DOHH2 (cell line): ENCODE measurements at regions not wholly inside any gene's neighbourhood (a gene's known extent, or its start where the extent isn't known, plus 50 kb on each side); places are given as distances from the start of the nearest gene placed in this dataset.

ENCODE experiments used
- H3F3A ChIP-seq: fragments of 200-600 bp; sonication (generic), shearing (Covaris generic); 2 replicates; pipeline ENCODE4 v1.6.0; 2016; ENCODE audit warnings: antibody characterized with exemption, mild to moderate bottlenecking; ENCODE audit not compliant: control insufficient read depth, insufficient read depth
- H3K27ac ChIP-seq: fragments of 200-600 bp; sonication (generic); 2 replicates; pipeline ENCODE4 v1.5.1; 2014; ENCODE audit warnings: low read depth, mild to moderate bottlenecking, low read length, moderate library complexity
- H3K27me3 ChIP-seq: fragments of 200-600 bp; sonication (generic); 2 replicates; pipeline ENCODE4 v1.6.1; 2014; ENCODE audit warnings: mild to moderate bottlenecking, low read length, mixed read lengths; ENCODE audit not compliant: control insufficient read depth
- H3K36me3 ChIP-seq: fragments of 200-600 bp; sonication (generic); 2 replicates; pipeline ENCODE4 v1.6.1; 2014; ENCODE audit warnings: mild to moderate bottlenecking, low read length, moderate library complexity, mixed read lengths; ENCODE audit not compliant: control insufficient read depth
- H3K4me1 ChIP-seq: fragments of 200-600 bp; sonication (generic); 2 replicates; pipeline ENCODE4 v1.6.1; 2014; ENCODE audit warnings: mild to moderate bottlenecking, low read length, mixed read lengths; ENCODE audit not compliant: control insufficient read depth
- H3K4me2 ChIP-seq: fragments of 200-600 bp; sonication (generic); 2 replicates; pipeline ENCODE4 v1.6.0; 2014; ENCODE audit warnings: mild to moderate bottlenecking, low read length, moderate library complexity
- H3K4me3 ChIP-seq: fragments of 200-600 bp; sonication (generic); 2 replicates; pipeline ENCODE4 v1.5.1; 2014; ENCODE audit warnings: mild to moderate bottlenecking, low read length, mixed read lengths
- H3K79me2 ChIP-seq: fragments of 200-600 bp; sonication (generic); 2 replicates; pipeline ENCODE4 v1.6.1; 2014; ENCODE audit warnings: mild to moderate bottlenecking, low read length, mixed read lengths; ENCODE audit not compliant: control insufficient read depth
- H3K9me2 ChIP-seq: fragments of 200-600 bp; sonication (generic); replicated peaks from 2 replicates; pipeline ENCODE4 v1.6.1; 2014; ENCODE audit warnings: mild to moderate bottlenecking, low read length, mixed read lengths; ENCODE audit not compliant: control insufficient read depth
- H3K9me3 ChIP-seq: fragments of 200-600 bp; sonication (generic); 2 replicates; pipeline ENCODE4 v1.6.1; 2014; ENCODE audit warnings: antibody characterized with exemption, low read length, mixed read lengths; ENCODE audit not compliant: control insufficient read depth, insufficient read depth
- H4K20me1 ChIP-seq: fragments of 200-600 bp; sonication (generic); 2 replicates; pipeline ENCODE4 v1.6.0; 2014; ENCODE audit warnings: low read depth, mild to moderate bottlenecking, antibody characterized with exemption, low read length, moderate library complexity; ENCODE audit not compliant: control insufficient read depth, insufficient read depth
- EZH2phosphoT487 ChIP-seq: fragments of 200-600 bp; sonication (generic); IDR thresholded peaks from 2 replicates; pipeline ENCODE4 v1.6.1; 2017; ENCODE audit warnings: borderline replicate concordance, mild to moderate bottlenecking, antibody characterized with exemption, low read length, moderate library complexity, mixed read lengths
- TF ChIP-seq, protein P1 (sequence below): fragments of 200-600 bp; sonication (generic); IDR thresholded peaks from one replicate; pipeline ENCODE4 v1.5.1; 2014; ENCODE audit warnings: antibody characterized with exemption, mild to moderate bottlenecking, low read depth, low read length; ENCODE audit not compliant: poor library complexity, severe bottlenecking

- Histone ChIP-seq H3K36me3 (no peaks in the 10 kb centered on the region), H3K4me1 (no peaks in the 10 kb centered on the region), H3K27ac (no peak overlapping the region), H3K79me2 (no peaks in the 10 kb centered on the region), H3F3A (no peaks in the 10 kb centered on the region), H3K9me3 (no peaks in the 10 kb centered on the region), H3K9me2 (no peaks in the 10 kb centered on the region), H3K27me3 (no peaks in the 10 kb centered on the region), H4K20me1 (no peaks in the 10 kb centered on the region), H3K4me3 (no peak overlapping the region), H3K4me2 (no peak overlapping the region)
- no peak for TF ChIP-seq EZH2phosphoT487
- TF ChIP-seq, protein P1, sequence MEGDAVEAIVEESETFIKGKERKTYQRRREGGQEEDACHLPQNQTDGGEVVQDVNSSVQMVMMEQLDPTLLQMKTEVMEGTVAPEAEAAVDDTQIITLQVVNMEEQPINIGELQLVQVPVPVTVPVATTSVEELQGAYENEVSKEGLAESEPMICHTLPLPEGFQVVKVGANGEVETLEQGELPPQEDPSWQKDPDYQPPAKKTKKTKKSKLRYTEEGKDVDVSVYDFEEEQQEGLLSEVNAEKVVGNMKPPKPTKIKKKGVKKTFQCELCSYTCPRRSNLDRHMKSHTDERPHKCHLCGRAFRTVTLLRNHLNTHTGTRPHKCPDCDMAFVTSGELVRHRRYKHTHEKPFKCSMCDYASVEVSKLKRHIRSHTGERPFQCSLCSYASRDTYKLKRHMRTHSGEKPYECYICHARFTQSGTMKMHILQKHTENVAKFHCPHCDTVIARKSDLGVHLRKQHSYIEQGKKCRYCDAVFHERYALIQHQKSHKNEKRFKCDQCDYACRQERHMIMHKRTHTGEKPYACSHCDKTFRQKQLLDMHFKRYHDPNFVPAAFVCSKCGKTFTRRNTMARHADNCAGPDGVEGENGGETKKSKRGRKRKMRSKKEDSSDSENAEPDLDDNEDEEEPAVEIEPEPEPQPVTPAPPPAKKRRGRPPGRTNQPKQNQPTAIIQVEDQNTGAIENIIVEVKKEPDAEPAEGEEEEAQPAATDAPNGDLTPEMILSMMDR, result no peak
These were observed 279.4 kb upstream of the ELAC2 start for GRCh38 chr17:13297183-13297582.

- Histone ChIP-seq H3K27ac (no peak overlapping the region), H4K20me1 (no peaks in the 10 kb centered on the region), H3K9me2 (no peaks in the 10 kb centered on the region), H3K27me3 (no peaks in the 10 kb centered on the region), H3F3A (no peaks in the 10 kb centered on the region), H3K4me2 (no peak overlapping the region), H3K4me1 (no peaks in the 10 kb centered on the region), H3K9me3 (no peaks in the 10 kb centered on the region), H3K36me3 (no peaks in the 10 kb centered on the region), H3K79me2 (no peaks in the 10 kb centered on the region), H3K4me3 (no peak overlapping the region)
- TF ChIP-seq, protein P1, result no peak
- TF ChIP-seq EZH2phosphoT487, result no peak
These were observed 275.6 kb upstream of the ELAC2 start for GRCh38 chr17:13293421-13293820.

GRCh38 chr17:13292291-13292690 lies 274.5 kb upstream of the ELAC2 start:
- no peaks in the 10 kb centered on the region for H3K4me1 ChIP-seq
- H3K9me3 ChIP-seq, result no peaks in the 10 kb centered on the region
- H3K36me3 ChIP-seq, result no peaks in the 10 kb centered on the region
- no peak overlapping the region for H3K4me2 ChIP-seq
- no peaks in the 10 kb centered on the region for H3F3A ChIP-seq
- H3K4me3 ChIP-seq, result no peak overlapping the region
- H3K27ac ChIP-seq, result no peak overlapping the region
- H3K79me2 ChIP-seq, result no peaks in the 10 kb centered on the region
- no peaks in the 10 kb centered on the region for H3K27me3 ChIP-seq
- no peaks in the 10 kb centered on the region for H4K20me1 ChIP-seq
- TF ChIP-seq, protein P1, result no peak
- TF ChIP-seq EZH2phosphoT487, result no peak
- H3K9me2 ChIP-seq, result no peaks in the 10 kb centered on the region

DNA sequence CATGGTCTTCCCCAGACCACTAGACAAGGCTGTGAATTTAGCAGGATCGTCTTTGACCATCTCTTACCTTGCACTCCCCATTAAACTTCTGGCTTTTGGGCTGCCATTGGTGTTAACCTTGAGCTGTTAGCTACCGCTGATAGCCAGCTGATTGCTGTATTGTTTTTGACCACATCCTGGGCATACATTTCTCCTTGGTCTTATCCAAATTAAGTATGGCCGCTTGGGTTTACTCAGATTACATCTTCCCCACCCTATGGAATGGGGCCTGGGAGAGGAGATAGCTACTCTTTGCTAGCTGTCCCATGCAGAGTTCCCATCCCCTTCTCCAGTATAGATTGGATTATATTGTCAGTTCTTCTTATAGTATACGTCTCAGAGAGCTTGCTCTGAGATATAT lies 270.4 kb upstream of the ELAC2 start:
- no peaks in the 10 kb centered on the region for H3K9me3 ChIP-seq
- no peaks in the 10 kb centered on the region for H3K36me3 ChIP-seq
- no peaks in the 10 kb centered on the region for H3F3A ChIP-seq
- H3K9me2 ChIP-seq, result no peaks in the 10 kb centered on the region
- H3K4me3 ChIP-seq, result no peak overlapping the region
- H4K20me1 ChIP-seq, result no peaks in the 10 kb centered on the region
- H3K4me1 ChIP-seq, result no peaks in the 10 kb centered on the region
- TF ChIP-seq EZH2phosphoT487, result no peak
- TF ChIP-seq, protein P1, result no peak
- no peaks in the 10 kb centered on the region for H3K27me3 ChIP-seq
- H3K79me2 ChIP-seq, result no peaks in the 10 kb centered on the region
- no peak overlapping the region for H3K27ac ChIP-seq
- H3K4me2 ChIP-seq, result no peak overlapping the region
